ENCODE measurements at regions not wholly inside any gene's neighbourhood (a gene's known extent, or its start where the extent isn't known, plus 50 kb on each side); places are given as distances from the start of the nearest gene placed in this dataset.

DNA sequence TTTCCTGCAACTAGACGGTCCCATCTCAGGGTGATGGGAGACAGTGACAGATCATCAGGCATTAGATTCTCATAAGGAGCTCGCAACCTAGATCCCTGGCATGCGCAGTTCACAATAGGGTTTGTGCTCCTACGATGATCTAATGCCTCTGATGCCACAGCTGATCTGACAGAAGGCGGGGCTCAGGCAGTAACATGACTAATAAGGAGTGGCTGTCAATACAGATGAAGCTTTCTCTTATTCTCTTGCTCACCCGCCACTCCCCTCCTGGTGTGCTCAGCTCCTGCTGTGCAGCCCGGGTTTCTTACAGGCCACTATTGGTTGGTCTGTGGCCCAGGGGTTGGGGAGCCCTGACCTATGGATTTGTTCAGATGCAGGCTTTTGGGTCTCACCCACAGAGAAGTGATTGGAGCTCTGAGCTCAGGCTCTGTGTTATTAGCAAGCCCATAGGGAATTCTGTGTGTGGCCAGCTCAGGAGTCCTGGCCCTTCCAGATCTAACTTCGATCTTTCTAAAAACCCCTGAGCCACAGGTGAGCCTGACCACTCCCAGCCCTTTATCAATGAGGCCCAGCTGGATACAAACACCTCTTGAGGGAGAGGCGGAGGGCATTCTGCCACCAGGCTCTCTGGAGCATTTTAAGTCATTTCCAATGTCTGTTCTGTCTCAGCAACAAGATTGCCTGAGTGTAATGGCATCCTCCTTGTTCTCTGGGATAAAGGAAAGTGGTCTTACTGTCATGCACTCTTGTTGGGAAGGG lies 351.8 kb downstream of the BUD13 start:
- DNase-seq (ENCODE audit: low read depth in 1 of 2, low spot score in 1 of 2) = no peak

- DNase-seq (ENCODE audit: low read depth in 1 of 2, low spot score in 1 of 2) = no peak
Measured at GRCh38 chr11:116420030-116420429, 352.8 kb downstream of the BUD13 start.

- no peak for DNase-seq (ENCODE audit: low read depth in 1 of 2, low spot score in 1 of 2)
Measured at GRCh38 chr11:116418388-116419041, 354.3 kb downstream of the BUD13 start.

GRCh38 chr11:116416852-116417251 lies 355.9 kb downstream of the BUD13 start:
- DNase-seq (ENCODE audit: low read depth in 1 of 2, low spot score in 1 of 2) = no peak

- DNase-seq (ENCODE audit: low read depth in 1 of 2, low spot score in 1 of 2) = no peak
Measured at GRCh38 chr11:116415095-116415494, 357.7 kb downstream of the BUD13 start.

- no peak for DNase-seq (ENCODE audit: low read depth in 1 of 2, low spot score in 1 of 2)
Measured at GRCh38 chr11:116414357-116414880, 358.4 kb downstream of the BUD13 start.

GRCh38 chr11:116413301-116414242 lies 359.2 kb downstream of the BUD13 start:
- DNase-seq (ENCODE audit: low read depth in 1 of 2, low spot score in 1 of 2) = no peak

DNA sequence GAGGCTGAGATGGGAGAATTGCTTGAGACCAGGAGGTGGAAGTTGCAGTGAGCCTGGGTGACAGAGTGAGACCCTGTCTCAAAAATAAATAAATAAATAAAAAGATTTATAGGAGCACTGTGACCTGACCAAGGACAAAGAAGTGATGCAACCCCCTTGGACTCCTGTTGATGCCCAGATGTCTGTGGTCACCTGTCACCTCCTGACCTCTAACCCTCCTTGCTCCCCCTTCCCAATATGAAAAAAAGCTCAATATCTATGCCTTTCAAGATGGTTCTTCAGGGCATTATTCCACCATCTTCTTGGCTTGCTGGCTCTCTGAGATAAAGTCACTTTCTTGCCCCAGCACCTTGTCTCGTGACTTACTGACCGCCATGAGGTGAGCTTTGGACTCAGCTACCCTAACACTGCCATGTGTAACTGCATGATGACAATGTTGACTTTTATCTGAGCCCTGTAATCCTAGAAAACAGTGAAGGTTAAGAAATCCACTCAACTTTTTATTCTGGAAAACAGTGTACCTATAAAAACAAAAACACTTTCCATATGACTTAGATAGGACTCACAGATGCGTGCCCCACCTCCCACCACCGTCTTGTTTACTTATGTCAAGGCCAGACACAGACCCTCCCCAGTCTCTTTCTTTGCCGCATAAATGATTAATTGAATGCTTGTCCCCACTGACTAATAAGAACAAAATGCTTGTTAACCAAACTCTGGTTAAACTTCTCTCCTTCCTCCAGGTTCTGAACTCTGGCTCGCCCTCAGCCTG lies 360.5 kb downstream of the BUD13 start:
- DNase-seq (ENCODE audit: low read depth in 1 of 2, low spot score in 1 of 2) = no peak

DNA sequence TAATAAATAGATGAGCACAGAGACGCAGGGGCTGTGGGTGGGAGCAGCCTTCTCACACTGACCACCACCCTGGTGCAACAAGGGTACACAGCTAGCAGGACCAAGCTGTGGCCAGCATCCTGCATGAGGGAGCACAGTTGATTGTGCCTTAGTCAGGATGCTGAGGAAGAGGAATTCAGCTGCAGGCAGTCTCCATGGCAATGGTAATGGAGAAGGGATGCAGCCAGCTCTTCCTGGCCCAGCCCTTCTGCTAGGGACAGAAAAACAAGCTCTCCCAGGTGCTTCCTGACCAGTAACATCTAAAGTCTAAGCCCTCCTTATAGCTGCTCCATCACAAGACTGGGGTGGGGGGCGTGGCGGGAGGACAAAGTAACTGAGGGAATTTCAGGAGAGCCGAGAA lies 363.5 kb downstream of the BUD13 start:
- no peak for DNase-seq (ENCODE audit: low read depth in 1 of 2, low spot score in 1 of 2)

DNA sequence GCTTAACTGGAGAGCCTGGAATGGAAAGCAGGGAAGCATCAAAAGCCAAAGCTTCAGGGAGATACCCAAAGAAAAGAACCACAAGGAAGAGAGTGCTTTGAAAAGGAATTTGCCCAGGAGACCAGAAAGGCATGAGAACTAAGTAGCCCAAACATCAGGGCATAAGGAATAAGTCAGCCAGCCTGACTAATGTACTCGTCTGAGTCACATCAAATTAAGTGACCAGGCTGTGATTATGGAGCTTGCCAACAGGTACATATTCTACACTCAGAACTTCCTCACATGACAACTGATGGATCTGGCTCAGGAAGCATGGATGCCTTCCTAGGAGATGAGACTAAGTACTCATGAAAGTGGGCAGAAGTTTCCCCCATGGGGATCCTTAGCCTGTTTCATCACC lies 366.7 kb downstream of the BUD13 start:
- DNase-seq (ENCODE audit: low read depth in 1 of 2, low spot score in 1 of 2) = no peak

- no peak for DNase-seq (ENCODE audit: low read depth in 1 of 2, low spot score in 1 of 2)
Measured at GRCh38 chr11:116404462-116404798, 368.4 kb downstream of the BUD13 start.

DNA sequence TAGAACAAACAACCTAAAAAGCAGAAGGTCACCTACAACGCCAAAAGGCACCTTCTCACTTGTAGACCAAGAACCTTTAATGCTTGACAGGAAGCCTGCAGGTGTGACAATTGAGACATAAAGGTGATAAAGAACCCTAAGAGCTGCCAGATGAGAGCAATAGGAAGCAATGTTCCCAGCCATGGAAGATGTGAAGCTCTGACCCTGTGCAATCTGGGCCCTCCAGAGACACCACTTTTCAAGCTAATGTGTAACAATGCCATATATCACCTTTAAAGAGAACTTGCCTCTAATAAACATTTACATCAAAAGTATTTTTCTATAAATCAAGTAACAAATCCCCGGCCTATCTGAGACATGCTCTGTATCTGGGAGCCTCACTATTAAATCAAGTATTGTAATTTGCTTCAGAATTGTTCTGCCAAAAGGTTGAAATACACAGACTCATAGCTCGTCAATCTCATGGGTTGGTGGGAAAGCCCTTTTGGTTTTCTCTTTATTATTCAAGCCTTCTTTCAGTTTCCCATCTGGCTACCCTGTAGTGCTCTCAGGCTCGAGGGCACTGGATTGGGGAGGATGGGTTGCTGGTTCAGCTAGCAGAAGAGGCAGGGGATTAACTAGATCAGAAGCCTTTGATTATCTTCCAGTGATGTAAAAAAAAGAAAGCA lies 368.9 kb downstream of the BUD13 start:
- DNase-seq (ENCODE audit: low read depth in 1 of 2, low spot score in 1 of 2) = no peak

DNA sequence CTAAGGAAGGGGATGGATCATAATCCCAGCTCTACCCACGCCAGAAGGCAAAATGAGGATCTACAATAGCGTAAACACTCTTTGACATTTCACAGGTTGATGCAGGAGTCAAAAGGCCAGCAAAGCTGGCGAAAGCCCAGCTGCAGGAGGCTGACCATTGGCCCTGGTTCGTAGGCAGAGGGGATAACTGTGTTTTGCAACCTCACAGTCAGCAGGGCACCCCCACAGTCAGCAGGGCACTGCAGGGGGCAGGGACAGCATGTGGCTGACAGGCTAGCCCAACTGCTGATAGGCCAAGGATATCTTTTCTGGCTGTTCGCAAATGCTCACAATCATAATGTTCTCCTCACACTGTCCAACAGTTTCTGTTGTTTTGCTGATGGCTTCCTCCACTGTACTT lies 372.7 kb downstream of the BUD13 start:
- no peak for DNase-seq (ENCODE audit: low read depth in 1 of 2, low spot score in 1 of 2)

GRCh38 chr11:116397602-116398084 lies 375.1 kb downstream of the BUD13 start:
- DNase-seq (ENCODE audit: low read depth in 1 of 2, low spot score in 1 of 2) = no peak

GRCh38 chr11:116396331-116396730 lies 376.5 kb downstream of the BUD13 start:
- no peak for DNase-seq (ENCODE audit: low read depth in 1 of 2, low spot score in 1 of 2)

GRCh38 chr11:116394022-116394421 lies 378.8 kb downstream of the BUD13 start:
- no peak for DNase-seq (ENCODE audit: low read depth in 1 of 2, low spot score in 1 of 2)

DNA sequence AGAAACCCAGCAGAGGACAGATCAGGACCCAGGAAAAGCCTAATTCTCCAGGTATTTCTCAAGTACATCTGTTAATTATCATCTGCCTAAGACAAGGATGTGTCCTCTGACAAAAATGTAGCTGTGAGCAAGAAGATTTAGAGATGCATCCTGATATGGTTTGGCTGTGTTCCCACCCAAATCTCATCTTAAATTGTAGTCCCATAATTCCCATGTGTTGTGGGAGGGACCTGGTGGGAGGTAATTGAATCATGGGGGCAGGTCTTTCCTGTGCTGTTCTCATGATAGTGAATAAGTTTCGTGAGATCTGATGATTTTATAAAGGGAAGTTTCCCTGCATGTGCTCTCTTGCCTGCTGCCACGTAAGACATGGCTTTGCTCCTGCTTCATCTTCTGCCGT lies 381.8 kb downstream of the BUD13 start:
- no peak for DNase-seq (ENCODE audit: low read depth in 1 of 2, low spot score in 1 of 2)

- DNase-seq (ENCODE audit: low read depth in 1 of 2, low spot score in 1 of 2) = no peak
Measured at GRCh38 chr11:116388146-116388545, 384.6 kb downstream of the BUD13 start.

DNA sequence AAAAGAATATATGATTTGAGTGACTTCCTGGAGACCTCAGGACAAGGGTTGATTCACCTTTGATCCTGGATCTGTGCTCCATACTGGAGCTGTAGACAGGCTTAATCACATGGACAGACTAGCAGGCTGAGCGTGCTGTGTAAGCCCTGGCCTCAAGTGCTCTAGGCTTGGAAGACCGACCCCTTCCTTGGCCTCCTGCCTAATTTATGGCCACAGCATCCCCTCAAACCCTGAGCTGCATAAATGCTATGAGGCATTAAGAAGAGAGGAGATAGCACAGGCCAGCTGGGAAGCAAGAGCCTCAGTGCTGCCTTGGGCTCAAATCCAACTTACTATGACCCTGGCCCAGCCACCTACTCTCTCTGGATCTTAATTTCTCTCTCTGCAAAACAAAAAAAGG lies 385.1 kb downstream of the BUD13 start:
- DNase-seq (ENCODE audit: low read depth in 1 of 2, low spot score in 1 of 2) = no peak

GRCh38 chr11:116386118-116386699 lies 386.6 kb downstream of the BUD13 start:
- no peak for DNase-seq (ENCODE audit: low read depth in 1 of 2, low spot score in 1 of 2)

Measured in stimulated activated CD4-positive, alpha-beta T cell treated with anti-CD3 and anti-CD28 coated beads, Interleukin-15, amount 100 ng/mL, for 1 hour (primary cell).